ENCODE measurements at regions not wholly inside any gene's neighbourhood (a gene's known extent, or its start where the extent isn't known, plus 50 kb on each side); places are given as distances from the start of the nearest gene placed in this dataset.
A peak's percentile ranks its signal among the peaks of the same experiment; 100 is the strongest.

GRCh38 chr6:152897807-152898399 lies 84.9 kb downstream of the FBXO5 start:
- in situ Hi-C loops (cut with HindIII; ENCODE audit: low sequenced_read_pairs), result no loop called here

GRCh38 chr6:152904678-152905077 lies 78.2 kb downstream of the FBXO5 start:
- in situ Hi-C loops (cut with HindIII; ENCODE audit: low sequenced_read_pairs), result no loop called here
- DNase-seq (ENCODE audit: low spot score), result no peak

More at GRCh38 chr6:152897807-152898399, 84.9 kb downstream of the FBXO5 start:
- DNase-seq (ENCODE audit: low spot score), result peak; percentile 61

- no peak for DNase-seq (ENCODE audit: low spot score)
- in situ Hi-C loops (cut with HindIII; ENCODE audit: low sequenced_read_pairs), result no loop called here
Observed at GRCh38 chr6:152905551-152906299, 77.1 kb downstream of the FBXO5 start.

GRCh38 chr6:152909241-152909640 lies 73.6 kb downstream of the FBXO5 start:
- in situ Hi-C loops (cut with HindIII; ENCODE audit: low sequenced_read_pairs), result no loop called here
- no peak for DNase-seq (ENCODE audit: low spot score)

- no peak for DNase-seq (ENCODE audit: low spot score)
- in situ Hi-C loops (cut with HindIII; ENCODE audit: low sequenced_read_pairs), result no loop called here
Observed at GRCh38 chr6:152916035-152916434, 66.8 kb downstream of the FBXO5 start.

GRCh38 chr6:152918991-152919390 lies 63.9 kb downstream of the FBXO5 start:
- in situ Hi-C loops (cut with HindIII; ENCODE audit: low sequenced_read_pairs), result no loop called here
- DNase-seq (ENCODE audit: low spot score), result no peak

- in situ Hi-C loops (cut with HindIII; ENCODE audit: low sequenced_read_pairs), result no loop called here
- DNase-seq (ENCODE audit: low spot score), result no peak
Observed at GRCh38 chr6:152920016-152920415, 62.8 kb downstream of the FBXO5 start.

Data from G401 (cell line).